HepG2 (cell line): ENCODE measurements at regions not wholly inside any gene's neighbourhood (a gene's known extent, or its start where the extent isn't known, plus 50 kb on each side); places are given as distances from the start of the nearest gene placed in this dataset.

ENCODE experiments used
- ATAC-seq: fragments of 200-7000 bp; cut with Tn5 transposase; 3 replicates; pipeline ENCODE4 v1.9.1; 2020; ENCODE audit warnings: mild to moderate bottlenecking, moderate library complexity
- BruUV-seq: library from RNA; stranded (reverse); fragments of 400-500 nt; replicated peaks from 2 replicates; lab custom pipeline; 2021; lab: Mats Ljungman, UMichigan
- CTCF ChIA-PET: fragments of 300-600 bp; formaldehyde crosslinking; extraction: SDS; loops from one replicate; lab custom pipeline; 2021; ENCODE audit warnings: low total read pairs, inconsistent platforms, low intra/inter-chr PET ratio; lab: Yijun Ruan, JAX
- POLR2A ChIA-PET: fragments of 350-600 bp; sonication (Branson Sonifier 250); formaldehyde crosslinking; loops from one replicate; lab custom pipeline; 2020; ENCODE audit warnings: antibody characterized with exemption, inconsistent platforms; lab: Yijun Ruan, JAX
- DNase-seq: peaks from one replicate; pipeline ENCODE4 v3.0.0-alpha.2; 2015; ENCODE audit warnings: low spot score
- FAIRE-seq: peaks from 3 replicates; lab custom pipeline; 2011; peaks lifted over from hg19 to GRCh38; lab: Jason Lieb, UNC
- H2AFZ ChIP-seq: one replicate; pipeline ENCODE4 v1.6.1; 2011; ENCODE audit warnings: low read length, inconsistent platforms
- H3K27ac ChIP-seq: fragments of 300-600 bp; 3 replicates; pipeline ENCODE4 v1.8.0; 2011; ENCODE audit warnings: mixed run types, mild to moderate bottlenecking, mixed read lengths, low read length, inconsistent platforms; ENCODE audit not compliant: insufficient read depth; ENCODE audit errors: extremely low read length
- H3K27me3 ChIP-seq, 2 experiments: fragments of 200-600 bp in 1 of 2; 2 replicates in 1 of 2; 3 replicates in 1 of 2; pipeline versions ENCODE4 v1.6.0 to v1.8.0; 2011; ENCODE audit warnings: low read length in 2 of 2, mild to moderate bottlenecking in 2 of 2, moderate library complexity in 2 of 2, inconsistent platforms in 1 of 2; ENCODE audit not compliant: insufficient read depth in 2 of 2, control insufficient read depth in 1 of 2
- H3K36me3 ChIP-seq, 2 experiments: fragments of 200-600 bp in 1 of 2; replicated peaks in 1 of 2; 2 replicates in 1 of 2; 3 replicates in 1 of 2; pipeline versions ENCODE4 v1.5.1 to v1.8.0; 2011; ENCODE audit warnings: low read length in 2 of 2, inconsistent platforms in 1 of 2; ENCODE audit not compliant: insufficient read depth in 2 of 2, control insufficient read depth in 1 of 2
- H3K4me1 ChIP-seq: 2 replicates; pipeline ENCODE4 v1.5.1; 2012; ENCODE audit warnings: low read length, inconsistent platforms; ENCODE audit not compliant: insufficient read depth
- H3K4me2 ChIP-seq: 2 replicates; pipeline ENCODE4 v1.6.0; 2011; ENCODE audit warnings: low read depth, low read length, inconsistent platforms
- H3K4me3 ChIP-seq, 3 experiments: fragments of 200-600 bp in 1 of 3; sonication (generic), shearing (Covaris generic) in 1 of 3; replicated peaks in 1 of 3; 2 replicates each; pipeline ENCODE4 v1.5.1; 2011 to 2016; ENCODE audit warnings: low read length in 3 of 3, inconsistent platforms in 2 of 3, low read depth in 2 of 3, mild to moderate bottlenecking in 2 of 3, control low read depth in 1 of 3, mixed read lengths in 1 of 3; ENCODE audit not compliant: insufficient read depth in 1 of 3
- H3K79me2 ChIP-seq: one replicate; pipeline ENCODE4 v1.6.1; 2011; ENCODE audit warnings: low read length, inconsistent platforms; ENCODE audit not compliant: insufficient read depth
- H3K9ac ChIP-seq: 2 replicates; pipeline ENCODE4 v1.6.0; 2011; ENCODE audit warnings: mild to moderate bottlenecking, low read depth, low read length, inconsistent platforms; ENCODE audit not compliant: insufficient read depth
- H3K9me3 ChIP-seq: 2 replicates; pipeline ENCODE4 v1.5.1; 2012; ENCODE audit warnings: mild to moderate bottlenecking, low read length
- H4K20me1 ChIP-seq: 2 replicates; pipeline ENCODE4 v1.6.0; 2011; ENCODE audit warnings: inconsistent platforms, mild to moderate bottlenecking, low read length, moderate library complexity; ENCODE audit not compliant: insufficient read depth
- DNMT1 ChIP-seq: sonication (generic); formaldehyde crosslinking; IDR thresholded peaks from 2 replicates; pipeline ENCODE4 v1.5.1; 2020; ENCODE audit warnings: mild to moderate bottlenecking, missing genetic modification reagents
- GABPB1 ChIP-seq: IDR thresholded peaks from 2 replicates; pipeline ENCODE4 v1.6.1; 2016; ENCODE audit warnings: mild to moderate bottlenecking, missing genetic modification reagents, moderate library complexity, missing compliant biosample characterization
- HMGA1 ChIP-seq: sonication (generic); formaldehyde crosslinking; conservative IDR thresholded peaks from 2 replicates; pipeline ENCODE4 v1.4.0; 2020; ENCODE audit warnings: missing genetic modification reagents
- MTA3 ChIP-seq: sonication (generic); formaldehyde crosslinking; IDR thresholded peaks from 2 replicates; pipeline ENCODE4 v1.4.0; 2020; ENCODE audit warnings: missing genetic modification reagents
- SNAI1 ChIP-seq: sonication (generic); formaldehyde crosslinking; IDR thresholded peaks from 2 replicates; pipeline ENCODE4 v1.5.0; 2020; ENCODE audit warnings: mild to moderate bottlenecking, missing genetic modification reagents, borderline replicate concordance
- SOX13 ChIP-seq, 3 experiments: fragments of 450-650 bp in 1 of 3; sonication (generic) in 1 of 3; formaldehyde crosslinking in 1 of 3; IDR thresholded peaks in 2 of 3; conservative IDR thresholded peaks in 1 of 3; 2 replicates each; pipeline versions ENCODE4 v1.5.0 to v1.6.1; 2016 to 2020; ENCODE audit warnings: antibody characterized with exemption in 1 of 3, mild to moderate bottlenecking in 1 of 3, missing compliant biosample characterization in 1 of 3, missing genetic modification reagents in 1 of 3, moderate library complexity in 1 of 3
- ZBED4 ChIP-seq: sonication (generic); formaldehyde crosslinking; IDR thresholded peaks from 2 replicates; pipeline ENCODE4 v1.4.0; 2020; ENCODE audit warnings: missing genetic modification reagents, borderline replicate concordance
- ZFP37 ChIP-seq: sonication (generic); formaldehyde crosslinking; IDR thresholded peaks from 2 replicates; pipeline ENCODE4 v1.4.0; 2020; ENCODE audit warnings: missing genetic modification reagents, borderline replicate concordance
- ZNF251 ChIP-seq: sonication (generic); formaldehyde crosslinking; IDR thresholded peaks from 2 replicates; pipeline ENCODE4 v1.9.0; 2021; ENCODE audit warnings: mild to moderate bottlenecking, missing genetic modification reagents
- ZNF430 ChIP-seq: sonication (generic); formaldehyde crosslinking; IDR thresholded peaks from 2 replicates; pipeline ENCODE4 v1.9.0; 2021; ENCODE audit warnings: mild to moderate bottlenecking, missing genetic modification reagents
- WGBS: methylation state at CpG from one replicate; pipeline ENCODE4 v1.1.6; 2017; ENCODE audit warnings: low lambda C conversion rate; 5-methylcytosine and 5-hydroxymethylcytosine counted together
- in situ Hi-C: cut with HindIII; loops from 2 replicates; pipeline ENCODE4 v1.10.0; 2017; ENCODE audit warnings: low pct_unique_long_range_greater_than_20kb; ENCODE audit not compliant: extremely low pct_ligation_motif_present
- intact Hi-C: fragments of 100-400 bp; cut with micrococcal nuclease; formaldehyde crosslinking; loops from one replicate; pipeline ENCODE4 v1.10.0; 2022; ENCODE audit not compliant: unreplicated experiment
- TF ChIP-seq, protein P1 (sequence below): sonication (generic); formaldehyde crosslinking; IDR thresholded peaks from 2 replicates; pipeline ENCODE4 v1.5.0; 2020; ENCODE audit warnings: mild to moderate bottlenecking, missing genetic modification reagents
- TF ChIP-seq, protein P2 (sequence below): sonication (generic); formaldehyde crosslinking; IDR thresholded peaks from 2 replicates; pipeline ENCODE4 v1.9.0; 2021; ENCODE audit warnings: missing genetic modification reagents, borderline replicate concordance

GRCh38 chr3:20668411-20668810, 482.4 kb upstream of the SGO1 start (continued):
- no peak for TF ChIP-seq SNAI1 (CRISPR knock-in tag)

- Histone ChIP-seq H3K27me3 (no peaks in the 10 kb centered on the region), H2AFZ (no peak overlapping the region), H3K9ac (no peak overlapping the region), H3K27ac (no peak overlapping the region), H3K4me1 (no peaks in the 10 kb centered on the region), H3K4me2 (no peak overlapping the region), H3K79me2 (no peaks in the 10 kb centered on the region), H3K36me3 (no peaks in the 10 kb centered on the region), H4K20me1 (no peaks in the 10 kb centered on the region), H3K4me3 (no peak overlapping the region), H3K9me3 (peaks cover 59% of the 10 kb centered on the region)
- in situ Hi-C loops (no loop called here), intact Hi-C loops (loop anchor here (10.0 kb wide), 2 partner anchors 151 to 441 kb away; no protein-coding TSS in a partner anchor)
- DNase-seq: no peak
- ChIA-PET CTCF (no interaction called here), POLR2A (no interaction called here)
- ATAC-seq: no peak
- FAIRE-seq: no peak
- no TSS peak for BruUV-seq
- WGBS: 2% methylated on average over 2 of the region's 2 CpGs
- TF ChIP-seq ZBED4 (no peak), ZFP37 (CRISPR knock-in tag) (no peak), DNMT1 (CRISPR knock-in tag) (no peak), HMGA1 (no peak), ZNF430 (CRISPR knock-in tag) (no peak), MTA3 (CRISPR knock-in tag) (no peak), GABPB1 (CRISPR knock-in tag) (no peak), ZNF251 (CRISPR knock-in tag) (no peak), SOX13 (IDR thresholded peaks at IDR 0.05) (no peak), SOX13 (CRISPR knock-in tag; conservative IDR thresholded peaks at IDR 0.05 in 1 of 2, IDR thresholded peaks at IDR 0.05 in 1 of 2) (no peak)
- TF ChIP-seq, protein P1, sequence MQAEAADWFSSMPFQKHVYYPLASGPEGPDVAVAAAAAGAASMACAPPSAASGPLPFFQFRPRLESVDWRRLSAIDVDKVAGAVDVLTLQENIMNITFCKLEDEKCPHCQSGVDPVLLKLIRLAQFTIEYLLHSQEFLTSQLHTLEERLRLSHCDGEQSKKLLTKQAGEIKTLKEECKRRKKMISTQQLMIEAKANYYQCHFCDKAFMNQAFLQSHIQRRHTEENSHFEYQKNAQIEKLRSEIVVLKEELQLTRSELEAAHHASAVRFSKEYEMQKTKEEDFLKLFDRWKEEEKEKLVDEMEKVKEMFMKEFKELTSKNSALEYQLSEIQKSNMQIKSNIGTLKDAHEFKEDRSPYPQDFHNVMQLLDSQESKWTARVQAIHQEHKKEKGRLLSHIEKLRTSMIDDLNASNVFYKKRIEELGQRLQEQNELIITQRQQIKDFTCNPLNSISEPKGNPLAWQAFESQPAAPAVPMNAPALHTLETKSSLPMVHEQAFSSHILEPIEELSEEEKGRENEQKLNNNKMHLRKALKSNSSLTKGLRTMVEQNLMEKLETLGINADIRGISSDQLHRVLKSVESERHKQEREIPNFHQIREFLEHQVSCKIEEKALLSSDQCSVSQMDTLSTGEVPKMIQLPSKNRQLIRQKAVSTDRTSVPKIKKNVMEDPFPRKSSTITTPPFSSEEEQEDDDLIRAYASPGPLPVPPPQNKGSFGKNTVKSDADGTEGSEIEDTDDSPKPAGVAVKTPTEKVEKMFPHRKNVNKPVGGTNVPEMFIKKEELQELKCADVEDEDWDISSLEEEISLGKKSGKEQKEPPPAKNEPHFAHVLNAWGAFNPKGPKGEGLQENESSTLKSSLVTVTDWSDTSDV: no peak
- TF ChIP-seq, protein P2, sequence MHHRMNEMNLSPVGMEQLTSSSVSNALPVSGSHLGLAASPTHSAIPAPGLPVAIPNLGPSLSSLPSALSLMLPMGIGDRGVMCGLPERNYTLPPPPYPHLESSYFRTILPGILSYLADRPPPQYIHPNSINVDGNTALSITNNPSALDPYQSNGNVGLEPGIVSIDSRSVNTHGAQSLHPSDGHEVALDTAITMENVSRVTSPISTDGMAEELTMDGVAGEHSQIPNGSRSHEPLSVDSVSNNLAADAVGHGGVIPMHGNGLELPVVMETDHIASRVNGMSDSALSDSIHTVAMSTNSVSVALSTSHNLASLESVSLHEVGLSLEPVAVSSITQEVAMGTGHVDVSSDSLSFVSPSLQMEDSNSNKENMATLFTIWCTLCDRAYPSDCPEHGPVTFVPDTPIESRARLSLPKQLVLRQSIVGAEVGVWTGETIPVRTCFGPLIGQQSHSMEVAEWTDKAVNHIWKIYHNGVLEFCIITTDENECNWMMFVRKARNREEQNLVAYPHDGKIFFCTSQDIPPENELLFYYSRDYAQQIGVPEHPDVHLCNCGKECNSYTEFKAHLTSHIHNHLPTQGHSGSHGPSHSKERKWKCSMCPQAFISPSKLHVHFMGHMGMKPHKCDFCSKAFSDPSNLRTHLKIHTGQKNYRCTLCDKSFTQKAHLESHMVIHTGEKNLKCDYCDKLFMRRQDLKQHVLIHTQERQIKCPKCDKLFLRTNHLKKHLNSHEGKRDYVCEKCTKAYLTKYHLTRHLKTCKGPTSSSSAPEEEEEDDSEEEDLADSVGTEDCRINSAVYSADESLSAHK (CRISPR knock-in tag): no peak
Measured at GRCh38 chr3:20666091-20666490, 480.1 kb upstream of the SGO1 start.
